GM12878 (cell line): ENCODE measurements at regions not wholly inside any gene's neighbourhood (a gene's known extent, or its start where the extent isn't known, plus 50 kb on each side); places are given as distances from the start of the nearest gene placed in this dataset.

Experiments used
- ATAC-seq: fragments of 200-7000 bp; cut with Tn5 transposase; 3 replicates; pipeline ENCODE4 v1.9.1; 2020; ENCODE audit warnings: mild to moderate bottlenecking, moderate library complexity
- BruUV-seq: library from RNA; stranded (reverse); fragments of 400-500 nt; replicated peaks from 2 replicates; lab custom pipeline; 2021; lab: Mats Ljungman, UMichigan
- CTCF ChIA-PET: fragments of 300-600 bp; sonication (Branson Sonifier 250); formaldehyde crosslinking; extraction: SDS; loops from one replicate; lab custom pipeline; 2021; ENCODE audit warnings: inconsistent platforms; lab: Yijun Ruan, JAX
- POLR2A ChIA-PET: fragments of 350-600 bp; formaldehyde crosslinking; extraction: SDS; loops from one replicate; lab custom pipeline; 2021; ENCODE audit warnings: inconsistent platforms; lab: Charles Lee
- RAD21 ChIA-PET: fragments of 300-600 bp; sonication (Branson Sonifier 250); formaldehyde crosslinking; loops from one replicate; lab custom pipeline; 2023; ENCODE audit warnings: antibody characterized with exemption; ENCODE audit not compliant: unreplicated experiment; lab: Charles Lee
- SMC1A ChIA-PET: fragments of 300-600 bp; sonication (Branson Sonifier 250); formaldehyde crosslinking; loops from one replicate; lab custom pipeline; 2023; ENCODE audit not compliant: unreplicated experiment, uncharacterized antibody; lab: Charles Lee
- DNase-seq: peaks from one replicate; pipeline ENCODE4 v3.0.0-alpha.2; 2011; ENCODE audit warnings: low read depth, low spot score
- FAIRE-seq: peaks from 3 replicates; lab custom pipeline; 2011; peaks lifted over from hg19 to GRCh38; lab: Jason Lieb, UNC
- H2AFZ ChIP-seq: 2 replicates; pipeline ENCODE4 v1.6.0; 2011; ENCODE audit warnings: low read depth, low read length, control low read depth; ENCODE audit not compliant: control insufficient read depth
- H3K27ac ChIP-seq: 2 replicates; pipeline ENCODE4 v1.5.1; 2011; ENCODE audit warnings: control low read depth; ENCODE audit not compliant: control insufficient read depth, insufficient read depth
- H3K27me3 ChIP-seq, 2 experiments: replicated peaks in 1 of 2; 2 replicates each; pipeline versions ENCODE4 v1.6.0 to v1.6.1; 2011; ENCODE audit warnings: low read length in 1 of 2; ENCODE audit not compliant: control insufficient read depth in 2 of 2, insufficient read depth in 2 of 2
- H3K36me3 ChIP-seq, 2 experiments: 2 replicates each; pipeline ENCODE4 v1.5.1; 2011; ENCODE audit warnings: low read length in 1 of 2; ENCODE audit not compliant: control insufficient read depth in 2 of 2, insufficient read depth in 2 of 2
- H3K4me1 ChIP-seq: 2 replicates; pipeline ENCODE4 v1.6.1; 2011; ENCODE audit warnings: mild to moderate bottlenecking, low read length, moderate library complexity, mixed read lengths; ENCODE audit not compliant: control insufficient read depth, insufficient read depth
- H3K4me2 ChIP-seq: 2 replicates; pipeline ENCODE4 v1.6.0; 2011; ENCODE audit warnings: control low read depth; ENCODE audit not compliant: control insufficient read depth, insufficient read depth
- H3K4me3 ChIP-seq: fragments of 200-600 bp; sonication (generic); 2 replicates; pipeline ENCODE4 v1.5.1; 2016
- H3K79me2 ChIP-seq: 2 replicates; pipeline ENCODE4 v1.6.0; 2011; ENCODE audit warnings: low read length; ENCODE audit not compliant: control insufficient read depth, insufficient read depth
- H3K9ac ChIP-seq: 2 replicates; pipeline ENCODE4 v1.8.0; 2011; ENCODE audit warnings: low read length, control low read depth, mixed read lengths; ENCODE audit not compliant: control insufficient read depth, insufficient read depth
- H3K9me3 ChIP-seq: replicated peaks from 3 replicates; pipeline ENCODE4 v1.5.1; 2011; ENCODE audit warnings: mild to moderate bottlenecking, low read length; ENCODE audit not compliant: control insufficient read depth, insufficient read depth
- H4K20me1 ChIP-seq: 2 replicates; pipeline ENCODE4 v1.6.0; 2011; ENCODE audit not compliant: control insufficient read depth, insufficient read depth
- PKNOX1 ChIP-seq: fragments of 450-650 bp; IDR thresholded peaks from 2 replicates; pipeline ENCODE4 v1.6.1; 2016; ENCODE audit warnings: mild to moderate bottlenecking
- PRDM15 ChIP-seq: fragments of 450-650 bp; formaldehyde crosslinking; IDR thresholded peaks from 2 replicates; pipeline ENCODE4 v1.4.0; 2020; ENCODE audit warnings: mild to moderate bottlenecking, moderate library complexity
- RCOR1 ChIP-seq: conservative IDR thresholded peaks from 2 replicates; pipeline ENCODE4 v1.6.1; 2012; ENCODE audit warnings: low read depth, low read length, improper control_type of control experiment
- SRF ChIP-seq, 2 experiments: IDR thresholded peaks; 2 replicates each; pipeline ENCODE4 v1.6.1; 2011; ENCODE audit warnings: low read depth in 2 of 2, low read length in 2 of 2, mild to moderate bottlenecking in 1 of 2, moderate library complexity in 1 of 2
- WGBS: methylation state at CpG from one replicate; pipeline ENCODE4 v1.1.6; 2016; ENCODE audit warnings: low lambda C conversion rate; ENCODE audit not compliant: insufficient replicate concordance, insufficient coverage; ENCODE audit errors: missing lambda C conversion rate; 5-methylcytosine and 5-hydroxymethylcytosine counted together
- in situ Hi-C: fragments of 300-500 bp; cut with MboI; formaldehyde crosslinking; loops from 9 replicates; pipeline ENCODE4 v1.14.3; 2018; ENCODE audit warnings: mixed read lengths
- intact Hi-C: fragments of 100-400 bp; cut with micrococcal nuclease; formaldehyde crosslinking; loops from one replicate; pipeline ENCODE4 v1.14.2; 2022; ENCODE audit not compliant: unreplicated experiment

- Histone ChIP-seq H3K27ac (no peak overlapping the region), H3K9me3 (no peaks in the 10 kb centered on the region), H3K4me3 (no peak overlapping the region), H3K9ac (no peak overlapping the region)
- TF ChIP-seq SRF (IDR thresholded peaks at IDR 0.05; ENCODE audit: low read depth in 2 of 2, low read length in 2 of 2) (no peak), PKNOX1 (no peak), RCOR1 (no peak), PRDM15 (no peak)
- TF ChIP-seq, all 136 proteins: peak for 0
- ChIA-PET SMC1A (no interaction called here), RAD21 (no interaction called here), POLR2A (no interaction called here), CTCF (interaction anchor here (0.6 kb wide), 1 partner anchor 139 kb away, joined by 3 read pairs; no protein-coding TSS in a partner anchor)
- WGBS = 62% methylated on average over 14 of the region's 14 CpGs
- Histone ChIP-seq H4K20me1 (no peaks in the 10 kb centered on the region), H3K27me3 (no peaks in the 10 kb centered on the region; a peak in 1 of 4 replicates), H2AFZ (no peak overlapping the region), H3K79me2 (no peaks in the 10 kb centered on the region), H3K36me3 (no peaks in the 10 kb centered on the region), H3K4me1 (peaks cover 7% of the 10 kb centered on the region), H3K4me2 (no peak overlapping the region)
- intact Hi-C loops = no loop called here
- ATAC-seq (no peak), DNase-seq (no peak), FAIRE-seq (no peak)
- no TSS peak for BruUV-seq
- in situ Hi-C loops = no loop called here
These were observed 124.5 kb upstream of the NOCT start for GRCh38 chr4:138890891-138891570.
